AG04449 (cell line): ENCODE measurements at regions not wholly inside any gene's neighbourhood (a gene's known extent, or its start where the extent isn't known, plus 50 kb on each side); places are given as distances from the start of the nearest gene placed in this dataset.

Source experiments
- CTCF ChIA-PET: fragments of 350-600 bp; formaldehyde crosslinking; extraction: SDS; loops from one replicate; lab custom pipeline; 2021; ENCODE audit warnings: antibody characterized with exemption; lab: Yijun Ruan, JAX
- POLR2A ChIA-PET: fragments of 400-600, 350-600 bp; formaldehyde crosslinking; extraction: SDS; loops from one replicate; lab custom pipeline; 2020; ENCODE audit warnings: antibody characterized with exemption, inconsistent platforms; lab: Yijun Ruan, JAX
- DNase-seq: peaks from one replicate; pipeline ENCODE4 v3.0.0-alpha.2; 2010; ENCODE audit warnings: low read depth, low spot score
- H3K4me3 ChIP-seq: 2 replicates; pipeline ENCODE4 v1.5.1; 2011; ENCODE audit warnings: low read depth, mild to moderate bottlenecking, control low read depth, low read length
- TF ChIP-seq, protein P1 (sequence below): IDR thresholded peaks from one replicate; pipeline ENCODE4 v1.5.1; 2011; ENCODE audit warnings: mild to moderate bottlenecking, moderate library complexity, low read length, control low read depth, inconsistent platforms; ENCODE audit not compliant: insufficient read depth; ENCODE audit errors: missing control alignments

DNA sequence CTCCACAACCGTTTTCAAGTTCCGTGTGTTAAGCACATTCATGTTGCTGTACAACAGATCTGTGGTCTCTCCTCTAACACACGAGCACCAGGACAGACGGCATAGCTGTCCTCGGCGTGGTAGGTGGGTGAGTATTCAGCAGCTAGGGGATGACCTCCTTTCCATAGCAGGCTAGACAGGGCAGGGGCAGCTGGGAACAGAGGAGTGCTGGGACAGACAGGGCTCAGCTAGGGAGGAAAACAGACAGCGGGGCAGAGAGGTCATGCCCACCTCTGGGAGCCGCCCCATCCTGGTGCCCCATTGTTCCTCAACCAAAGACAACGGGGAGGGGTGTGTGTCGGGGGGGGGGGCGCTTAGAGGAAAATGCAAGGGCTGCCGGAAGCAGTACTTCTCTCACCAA lies 271.5 kb upstream of the FOXQ1 start:
- TF ChIP-seq, protein P1, sequence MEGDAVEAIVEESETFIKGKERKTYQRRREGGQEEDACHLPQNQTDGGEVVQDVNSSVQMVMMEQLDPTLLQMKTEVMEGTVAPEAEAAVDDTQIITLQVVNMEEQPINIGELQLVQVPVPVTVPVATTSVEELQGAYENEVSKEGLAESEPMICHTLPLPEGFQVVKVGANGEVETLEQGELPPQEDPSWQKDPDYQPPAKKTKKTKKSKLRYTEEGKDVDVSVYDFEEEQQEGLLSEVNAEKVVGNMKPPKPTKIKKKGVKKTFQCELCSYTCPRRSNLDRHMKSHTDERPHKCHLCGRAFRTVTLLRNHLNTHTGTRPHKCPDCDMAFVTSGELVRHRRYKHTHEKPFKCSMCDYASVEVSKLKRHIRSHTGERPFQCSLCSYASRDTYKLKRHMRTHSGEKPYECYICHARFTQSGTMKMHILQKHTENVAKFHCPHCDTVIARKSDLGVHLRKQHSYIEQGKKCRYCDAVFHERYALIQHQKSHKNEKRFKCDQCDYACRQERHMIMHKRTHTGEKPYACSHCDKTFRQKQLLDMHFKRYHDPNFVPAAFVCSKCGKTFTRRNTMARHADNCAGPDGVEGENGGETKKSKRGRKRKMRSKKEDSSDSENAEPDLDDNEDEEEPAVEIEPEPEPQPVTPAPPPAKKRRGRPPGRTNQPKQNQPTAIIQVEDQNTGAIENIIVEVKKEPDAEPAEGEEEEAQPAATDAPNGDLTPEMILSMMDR, result no peak
- CTCF ChIA-PET, result no interaction called here
- no peak overlapping the region for H3K4me3 ChIP-seq
- POLR2A ChIA-PET, result no interaction called here
- DNase-seq, result no peak

DNA sequence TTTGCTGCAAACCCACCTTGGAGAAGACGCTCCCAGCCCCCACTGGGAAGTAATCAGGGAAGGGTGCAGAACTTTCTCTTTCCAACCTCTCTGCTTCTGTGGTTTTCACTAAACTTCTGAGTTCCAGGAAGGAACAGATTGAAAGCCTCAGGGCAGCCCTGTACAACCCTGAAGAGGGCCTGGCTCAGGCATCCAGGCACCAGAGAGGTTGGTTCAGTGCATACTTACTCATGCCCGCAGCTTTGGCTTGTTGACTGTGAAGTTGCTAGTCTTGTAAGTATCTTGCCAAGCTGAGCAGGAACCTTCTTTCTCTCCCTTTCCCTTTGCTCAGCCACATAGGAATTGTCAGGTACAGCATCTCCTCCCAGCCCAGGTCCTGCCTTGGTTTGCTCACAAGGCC lies 272.2 kb upstream of the FOXQ1 start:
- no peak for DNase-seq
- TF ChIP-seq, protein P1, result no peak
- ChIA-PET POLR2A (no interaction called here), CTCF (no interaction called here)
- no peak overlapping the region for H3K4me3 ChIP-seq

DNA sequence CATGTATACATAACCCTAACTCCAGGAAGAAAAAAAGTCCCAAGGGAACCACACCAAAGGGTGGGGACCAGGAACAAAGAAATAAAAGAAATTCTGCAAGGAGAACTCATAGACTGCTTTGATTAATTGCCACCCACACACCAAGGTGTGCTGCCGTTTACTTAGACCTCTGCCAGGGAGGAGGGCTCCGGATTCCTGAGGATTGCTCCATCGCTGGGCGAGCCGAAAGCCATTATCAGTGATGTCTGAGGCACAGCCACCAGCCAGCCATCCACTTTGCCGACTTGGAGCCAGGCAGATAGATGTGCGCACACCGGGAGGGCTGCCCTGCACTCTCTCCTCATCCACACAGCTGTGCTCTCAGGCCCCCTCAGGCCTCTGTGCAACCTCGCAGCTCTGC lies 272.7 kb upstream of the FOXQ1 start:
- POLR2A ChIA-PET, result no interaction called here
- CTCF ChIA-PET, result no interaction called here
- no peak overlapping the region for H3K4me3 ChIP-seq
- TF ChIP-seq, protein P1, result no peak
- DNase-seq, result no peak

DNA sequence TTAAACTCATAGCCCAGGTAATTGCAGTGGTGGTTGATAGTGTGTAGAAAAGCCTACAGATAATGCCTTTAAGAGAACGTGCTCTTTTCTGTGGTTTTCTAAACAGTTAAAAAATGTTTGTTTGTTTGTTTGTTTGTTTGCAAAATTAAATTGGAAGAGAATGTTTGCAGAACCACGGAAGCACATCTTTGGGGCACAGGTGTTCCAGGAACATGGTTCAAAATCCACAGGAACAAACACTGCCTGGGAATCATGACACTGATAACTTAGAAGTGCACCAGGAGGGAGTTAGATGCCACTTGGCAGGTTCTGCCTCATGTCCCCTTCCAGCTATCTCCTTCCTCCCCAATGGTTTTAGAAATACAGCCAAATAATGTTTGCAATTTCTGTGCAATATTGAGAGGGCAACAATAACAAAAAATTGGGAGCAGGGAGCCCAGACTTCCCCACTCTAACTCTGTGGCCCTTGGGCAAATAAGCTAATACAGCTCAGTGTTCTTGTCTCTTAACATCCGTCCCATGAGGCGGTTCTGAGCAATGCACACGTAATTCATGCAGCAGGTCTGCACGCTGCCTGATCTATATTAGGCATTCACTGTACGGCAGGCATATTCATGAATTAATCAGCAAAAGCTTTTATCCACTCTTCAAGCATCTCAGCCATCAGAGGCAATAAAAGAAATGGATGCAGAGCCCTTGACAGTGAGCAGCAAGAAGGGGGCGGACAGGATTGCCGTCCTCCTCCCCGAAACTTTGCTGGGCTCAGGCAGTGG lies 274.3 kb upstream of the FOXQ1 start:
- DNase-seq, result no peak
- ChIA-PET CTCF (no interaction called here), POLR2A (no interaction called here)

DNA sequence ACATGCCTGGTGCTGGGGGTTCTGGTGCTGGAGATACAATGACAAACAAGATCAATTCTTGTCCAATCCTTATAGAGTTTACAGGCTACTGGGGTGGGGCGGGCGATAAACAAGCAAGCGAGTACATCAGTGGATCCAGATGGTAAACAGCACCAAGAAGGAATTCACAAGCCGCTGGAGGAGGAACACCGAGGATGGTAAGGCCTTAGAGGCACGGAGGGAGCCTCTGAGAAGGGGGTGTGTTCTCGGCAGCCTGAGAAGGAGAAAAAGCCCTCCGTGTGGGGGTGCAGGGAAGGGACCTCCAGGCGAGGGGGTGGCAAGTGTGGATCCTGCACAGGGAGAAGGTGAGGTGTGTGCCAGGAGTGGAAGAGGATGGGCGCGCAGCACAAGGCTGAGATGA lies 276.5 kb upstream of the FOXQ1 start:
- DNase-seq, result no peak
- H3K4me3 ChIP-seq, result no peak overlapping the region
- ChIA-PET POLR2A (no interaction called here), CTCF (no interaction called here)
- TF ChIP-seq, protein P1, result no peak

More for the DNA sequence above, 274.3 kb upstream of the FOXQ1 start:
- TF ChIP-seq, protein P1, result no peak
- no peak overlapping the region for H3K4me3 ChIP-seq

DNA sequence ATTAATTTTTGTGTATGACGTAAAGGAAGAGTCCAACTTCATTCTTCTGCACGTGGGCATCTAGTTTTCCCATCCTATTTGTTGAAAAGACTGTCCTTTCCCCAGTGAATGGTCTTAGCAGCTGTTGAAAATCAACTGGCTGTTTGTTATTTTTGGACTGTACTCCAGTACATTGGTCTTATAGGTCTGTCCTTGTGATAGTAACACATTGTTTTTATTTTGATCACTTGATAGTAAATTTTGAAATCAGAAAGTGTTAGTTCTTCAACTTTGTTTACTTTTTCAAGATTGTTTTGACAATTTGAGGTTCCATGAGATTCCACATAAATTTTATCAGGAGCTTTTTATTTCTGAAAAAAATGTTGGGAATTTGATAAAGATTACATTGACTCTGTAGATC lies 280.2 kb upstream of the FOXQ1 start:
- ChIA-PET POLR2A (no interaction called here), CTCF (no interaction called here)
- DNase-seq, result no peak
- no peak overlapping the region for H3K4me3 ChIP-seq
- TF ChIP-seq, protein P1, result no peak
